ENCODE measurements at regions not wholly inside any gene's neighbourhood (a gene's known extent, or its start where the extent isn't known, plus 50 kb on each side); places are given as distances from the start of the nearest gene placed in this dataset.
"Not testable (repeated sequence)": the region's sequence is repeated elsewhere in the genome, so short reads cannot be mapped to it uniquely, and the experiment has no call there.

GRCh38 chr18:76042511-76042910 lies 452.5 kb downstream of the ZNF516 start:
- ATAC-seq, result no peak
- DNase-seq, result no peak

DNA sequence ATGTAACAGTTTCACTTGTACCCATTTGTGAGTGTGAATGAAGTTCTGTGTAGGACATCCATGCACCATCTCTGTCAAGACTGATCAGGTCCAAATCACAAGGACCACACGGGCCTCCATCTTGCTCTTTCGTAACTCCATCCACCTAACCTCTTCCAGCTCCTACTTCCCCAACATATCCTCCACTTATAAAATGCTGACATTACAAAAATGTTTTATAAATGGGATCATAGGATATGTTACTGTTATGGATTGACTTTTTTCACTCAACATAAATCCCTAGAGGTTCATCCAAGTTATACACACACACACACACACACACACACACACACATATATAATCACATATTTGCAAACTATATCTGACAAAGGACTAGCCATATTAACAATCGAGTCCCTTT lies 476.8 kb downstream of the ZNF516 start:
- DNase-seq (no peak), ATAC-seq (no peak)

DNA sequence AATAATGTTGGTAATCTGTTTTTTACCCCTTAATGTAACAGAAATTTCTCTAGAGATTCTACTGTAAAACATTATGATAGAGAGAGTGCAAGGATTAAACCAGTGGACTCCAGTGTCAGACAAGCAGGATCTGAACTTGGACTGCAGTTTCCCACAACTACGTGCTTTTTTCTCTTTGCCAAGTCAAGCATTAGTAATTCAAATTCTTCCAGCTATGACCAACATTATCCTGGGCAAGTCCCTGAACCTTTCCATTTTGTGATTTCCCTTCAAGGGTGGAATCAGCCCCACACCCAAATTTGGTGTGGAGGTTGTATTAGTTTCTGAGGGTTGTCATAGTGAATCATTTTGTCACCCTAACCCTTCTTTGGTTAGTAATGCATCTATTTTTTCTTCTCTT lies 482.0 kb downstream of the ZNF516 start:
- ATAC-seq (no peak), DNase-seq (no peak)

- ATAC-seq, result no peak
- no peak for DNase-seq
Observed at GRCh38 chr18:76005632-76006208, 489.3 kb downstream of the ZNF516 start.

- ATAC-seq, DNase-seq: not testable (repeated sequence)
Observed at GRCh38 chr18:75987913-75988312, 507.1 kb downstream of the ZNF516 start.

GRCh38 chr18:75984853-75985252 lies 510.2 kb downstream of the ZNF516 start:
- ATAC-seq, result no peak
- no peak for DNase-seq

- DNase-seq, result no peak
- no peak for ATAC-seq
Observed at GRCh38 chr18:75981102-75981501, 513.9 kb downstream of the ZNF516 start.

GRCh38 chr18:75977081-75977480 lies 518.0 kb downstream of the ZNF516 start:
- ATAC-seq (no peak), DNase-seq (no peak)

GRCh38 chr18:75970212-75970611 lies 524.8 kb downstream of the ZNF516 start:
- DNase-seq (no peak), ATAC-seq (no peak)

- no peak for DNase-seq
- no peak for ATAC-seq
Observed at GRCh38 chr18:75966431-75966830, 528.6 kb downstream of the ZNF516 start.

GRCh38 chr18:75962036-75962572 lies 532.9 kb downstream of the ZNF516 start:
- ATAC-seq (no peak), DNase-seq (no peak)

- not testable (repeated sequence) for ATAC-seq, DNase-seq
Observed at GRCh38 chr18:75960356-75960755, 532.9 kb upstream of the SMIM21 start.

DNA sequence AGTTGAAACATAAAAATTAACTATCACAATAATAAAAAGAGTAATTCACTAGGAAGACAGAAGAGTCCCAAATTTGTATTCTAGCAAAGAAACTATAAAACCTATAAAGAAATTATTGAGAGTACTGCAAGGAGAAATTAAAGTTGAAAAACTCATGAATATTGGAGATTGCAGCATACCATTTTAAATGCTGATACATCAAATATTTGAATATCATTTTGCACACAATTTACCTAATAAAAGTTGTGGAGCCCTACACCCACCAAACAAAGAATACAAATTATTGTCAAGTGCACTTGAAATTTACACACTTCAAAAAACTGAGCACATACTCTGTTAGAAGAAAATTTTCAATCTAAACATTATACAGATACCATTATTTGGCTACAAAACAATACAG lies 531.6 kb upstream of the SMIM21 start:
- no peak for DNase-seq
- no peak for ATAC-seq

- ATAC-seq (no peak), DNase-seq (no peak)
Observed at GRCh38 chr18:75958683-75959082, 531.2 kb upstream of the SMIM21 start.

DNA sequence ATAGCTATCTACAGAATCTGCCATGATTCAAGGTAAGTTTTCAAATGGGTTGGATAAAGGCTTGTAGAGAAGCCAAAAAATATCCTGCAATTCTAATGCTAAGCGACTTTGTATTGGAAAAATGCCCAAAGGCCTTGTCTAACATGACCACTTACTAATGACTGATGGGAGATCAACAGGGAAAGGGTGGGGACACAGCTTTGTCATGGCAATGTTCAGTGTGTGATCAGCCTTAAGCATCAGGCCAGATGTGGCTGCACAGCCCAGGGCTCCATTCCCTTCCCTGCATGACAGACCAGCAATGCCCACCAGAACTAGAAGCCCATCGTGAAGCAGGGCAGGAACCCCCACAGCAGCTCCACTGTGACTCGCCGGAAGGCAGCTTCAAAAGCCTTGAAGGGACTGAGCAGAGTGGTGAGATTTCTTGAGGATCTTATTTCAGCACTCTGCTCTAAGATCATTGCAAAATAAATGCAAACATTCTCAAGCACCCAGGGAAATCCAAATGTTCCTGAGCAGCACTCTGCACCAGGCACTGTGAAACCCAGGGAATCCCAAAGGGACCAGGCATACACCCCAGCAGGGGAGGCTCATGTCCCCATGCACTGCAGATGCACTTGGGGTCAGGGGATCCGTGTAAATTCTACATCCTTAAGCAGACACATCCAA lies 517.9 kb upstream of the SMIM21 start:
- no peak for DNase-seq
- ATAC-seq, result no peak

DNA sequence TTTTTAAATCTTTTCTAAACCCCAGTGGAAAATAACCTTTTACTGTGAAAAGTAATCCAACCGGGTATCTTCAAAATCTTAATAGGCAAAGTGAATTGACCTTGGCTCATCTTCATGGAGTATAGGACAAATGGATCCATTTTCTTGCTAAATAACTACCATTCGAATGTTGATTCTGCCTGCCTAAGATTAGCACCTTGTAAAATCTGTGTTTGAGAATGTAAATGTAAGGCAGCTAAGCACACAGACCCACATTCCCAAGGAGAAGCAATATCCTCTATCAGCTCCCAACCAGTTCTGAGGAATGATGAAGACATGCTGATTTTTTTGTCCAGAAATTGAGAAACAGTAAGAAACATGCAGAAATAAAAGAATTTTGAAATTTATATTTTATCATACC lies 509.8 kb upstream of the SMIM21 start:
- DNase-seq (no peak), ATAC-seq (no peak)

- ATAC-seq, result no peak
- DNase-seq, result no peak
Observed at GRCh38 chr18:75936862-75937261, 509.4 kb upstream of the SMIM21 start.

DNA sequence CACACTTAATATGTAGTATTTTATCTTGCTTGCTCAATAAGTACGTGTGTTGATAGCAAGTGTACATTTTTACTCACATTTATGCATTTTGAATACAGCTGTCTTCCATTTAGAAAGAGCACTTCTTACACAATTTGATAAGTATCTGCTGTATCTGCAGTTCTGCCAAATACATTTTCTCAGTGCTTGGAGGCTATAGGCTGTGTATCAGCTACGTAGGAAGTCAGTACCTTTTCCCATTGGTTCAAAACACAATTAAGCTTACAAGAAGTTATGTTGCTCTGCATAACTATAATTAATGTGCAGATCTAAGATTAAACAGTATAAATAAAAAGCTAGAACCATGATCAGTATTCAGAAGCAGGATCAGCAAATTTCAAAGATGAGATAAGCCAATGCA lies 503.6 kb upstream of the SMIM21 start:
- DNase-seq, result no peak

GRCh38 chr18:75928706-75929105 lies 501.2 kb upstream of the SMIM21 start:
- ATAC-seq, result no peak

More for the DNA sequence above, 503.6 kb upstream of the SMIM21 start:
- ATAC-seq, result no peak

DNA sequence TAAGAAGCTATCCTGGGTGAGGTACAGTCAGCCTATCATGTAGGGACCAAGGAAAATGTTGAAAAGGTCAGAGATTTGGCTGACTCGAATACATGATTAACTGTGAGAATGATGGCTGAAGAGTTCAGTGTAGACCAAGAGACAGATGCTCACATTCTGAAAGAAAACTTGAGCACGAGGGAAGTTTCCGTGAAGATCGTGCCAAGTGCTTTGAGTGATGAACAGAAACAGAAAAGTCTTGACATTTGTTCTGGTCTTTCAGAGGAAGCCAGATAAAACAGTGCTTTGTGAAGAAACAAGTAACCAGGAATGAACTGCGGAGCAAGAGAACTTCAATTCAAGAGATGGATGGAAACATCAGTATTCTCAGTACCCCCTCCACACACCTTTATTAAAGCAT lies 500.3 kb upstream of the SMIM21 start:
- DNase-seq (no peak), ATAC-seq (no peak)

More at GRCh38 chr18:75928706-75929105, 501.2 kb upstream of the SMIM21 start:
- no peak for DNase-seq

DNA sequence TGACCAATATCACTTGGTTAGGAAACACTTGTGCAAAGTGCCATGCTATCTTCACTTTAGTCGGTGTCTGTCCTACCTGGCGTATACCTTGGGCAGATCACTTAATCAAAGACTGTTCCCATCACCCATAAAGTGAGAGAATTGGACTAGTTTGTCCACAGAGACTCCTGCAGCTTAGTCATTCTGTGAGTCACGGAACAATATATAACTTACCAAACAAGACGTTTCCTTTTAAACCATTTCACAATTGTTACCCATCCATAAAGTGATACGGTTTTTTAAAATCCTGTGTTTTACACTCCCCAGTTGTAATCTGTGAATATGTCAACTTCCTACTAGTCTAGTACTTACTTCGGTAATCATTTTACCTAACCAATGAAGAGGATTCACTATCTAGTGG lies 499.3 kb upstream of the SMIM21 start:
- ATAC-seq (no peak), DNase-seq (no peak)

GRCh38 chr18:75923169-75923568 lies 495.7 kb upstream of the SMIM21 start:
- no peak for ATAC-seq
- no peak for DNase-seq

DNA sequence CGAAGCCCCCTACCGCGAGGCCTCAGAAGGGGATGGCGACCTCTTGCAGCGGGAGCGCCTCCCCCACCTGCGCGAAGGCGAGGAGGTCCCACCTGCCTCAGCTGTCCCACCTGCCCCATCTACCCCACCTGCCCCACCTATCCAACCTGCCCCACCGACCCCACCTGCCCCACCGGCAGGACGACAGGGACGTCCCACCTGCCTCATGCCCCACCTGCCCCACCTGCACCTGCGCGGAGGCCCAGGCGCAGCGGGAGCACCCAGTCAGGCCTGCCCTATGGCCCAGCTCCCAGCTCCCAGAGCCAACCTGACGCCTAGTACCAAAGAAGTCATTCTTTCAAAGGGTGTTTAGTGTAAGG lies 489.1 kb upstream of the SMIM21 start:
- DNase-seq, result no peak
- no peak for ATAC-seq

Data from stimulated activated naive CD8-positive, alpha-beta T cell treated with anti-CD3 and anti-CD28 coated beads, Interleukin-15, Interleukin-2, amounts not matched to agents 100 U/mL and 50 U/mL, for 24 hours (primary cell).